H1 (cell line): ENCODE measurements at regions not wholly inside any gene's neighbourhood (a gene's known extent, or its start where the extent isn't known, plus 50 kb on each side); places are given as distances from the start of the nearest gene placed in this dataset.

Source experiments
- CTCF ChIA-PET: fragments of 300-600 bp; sonication (Branson Sonifier 250); formaldehyde crosslinking; loops from one replicate; lab custom pipeline; 2021; ENCODE audit not compliant: partially characterized antibody; lab: Charles Lee
- POLR2A ChIA-PET: fragments of 300-600 bp; sonication (Branson Sonifier 250); formaldehyde crosslinking; loops from one replicate; lab custom pipeline; 2021; ENCODE audit warnings: inconsistent platforms; ENCODE audit not compliant: partially characterized antibody; lab: Charles Lee
- DNase-seq, 2 experiments: peaks; one replicate each; pipeline versions ENCODE4 v3.0.0 to v3.0.0-alpha.2; 2010 to 2022; ENCODE audit warnings: low spot score in 2 of 2, low read depth in 1 of 2, mixed read lengths in 1 of 2
- FAIRE-seq: peaks from 2 replicates; lab custom pipeline; 2011; peaks lifted over from hg19 to GRCh38; lab: Jason Lieb, UNC
- H2AFZ ChIP-seq: 2 replicates; pipeline ENCODE4 v1.8.1; 2012; ENCODE audit warnings: low read length, inconsistent platforms
- H2AK5ac ChIP-seq: 2 replicates; pipeline ENCODE4 v1.6.1; 2013; ENCODE audit warnings: low read depth, low read length
- H2BK120ac ChIP-seq: replicated peaks from 2 replicates; pipeline ENCODE3; 2013; ENCODE audit warnings: low read depth, low read length, inconsistent platforms
- H2BK12ac ChIP-seq: 2 replicates; pipeline ENCODE4 v1.6.1; 2013; ENCODE audit warnings: low read depth, low read length
- H2BK15ac ChIP-seq: 2 replicates; pipeline ENCODE4 v1.6.1; 2013; ENCODE audit warnings: low read length
- H2BK20ac ChIP-seq: 2 replicates; pipeline ENCODE4 v1.6.1; 2013; ENCODE audit warnings: low read length
- H2BK5ac ChIP-seq: 2 replicates; pipeline ENCODE4 v1.6.1; 2013; ENCODE audit warnings: low read depth, low read length
- H3K14ac ChIP-seq: 2 replicates; pipeline ENCODE4 v1.6.1; 2013; ENCODE audit warnings: inconsistent platforms; ENCODE audit not compliant: insufficient read length
- H3K18ac ChIP-seq: 2 replicates; pipeline ENCODE4 v1.6.1; 2013; ENCODE audit warnings: low read length; ENCODE audit errors: extremely low read depth
- H3K23ac ChIP-seq: 2 replicates; pipeline ENCODE4 v1.6.1; 2013; ENCODE audit warnings: inconsistent platforms; ENCODE audit not compliant: insufficient read length
- H3K23me2 ChIP-seq: 2 replicates; pipeline ENCODE4 v1.6.1; 2013; ENCODE audit warnings: low read depth, low read length
- H3K27ac ChIP-seq: 2 replicates; pipeline ENCODE4 v1.6.1; 2011; ENCODE audit warnings: low read depth, low read length, inconsistent platforms
- H3K27me3 ChIP-seq, 4 experiments: replicated peaks in 1 of 4; 1 replicate in 1 of 4; 2 replicates in 3 of 4; pipeline versions ENCODE4 v1.6.1 to v1.8.1; 2011 to 2013; ENCODE audit warnings: low read length in 3 of 4, mild to moderate bottlenecking in 3 of 4, inconsistent platforms in 2 of 4, mixed read lengths in 2 of 4, moderate library complexity in 1 of 4; ENCODE audit not compliant: control insufficient read depth in 3 of 4, insufficient read depth in 3 of 4; ENCODE audit errors: extremely low read depth in 1 of 4
- H3K36me3 ChIP-seq, 4 experiments: 2 replicates each; pipeline versions ENCODE4 v1.6.1 to v1.8.1; 2011 to 2013; ENCODE audit warnings: mild to moderate bottlenecking in 4 of 4, low read length in 3 of 4, moderate library complexity in 2 of 4, control low read depth in 1 of 4, inconsistent platforms in 1 of 4; ENCODE audit not compliant: insufficient read depth in 4 of 4, control insufficient read depth in 2 of 4
- H3K4ac ChIP-seq: replicated peaks from 2 replicates; pipeline ENCODE3; 2013; ENCODE audit warnings: low read length, low read depth, mixed read lengths, inconsistent platforms; ENCODE audit not compliant: insufficient read length
- H3K4me1 ChIP-seq, 4 experiments: replicated peaks in 1 of 4; 1 replicate in 1 of 4; 2 replicates in 3 of 4; pipeline versions ENCODE4 v1.6.1 to v1.8.1; 2011 to 2013; ENCODE audit warnings: low read length in 3 of 4, inconsistent platforms in 2 of 4, mixed read lengths in 1 of 4; ENCODE audit not compliant: insufficient read depth in 4 of 4, control insufficient read depth in 3 of 4
- H3K4me2 ChIP-seq, 2 experiments: 2 replicates each; pipeline versions ENCODE4 v1.6.1 to v1.8.1; 2011 to 2013; ENCODE audit warnings: low read depth in 2 of 2, low read length in 2 of 2, control low read depth in 1 of 2, inconsistent platforms in 1 of 2, mild to moderate bottlenecking in 1 of 2; ENCODE audit not compliant: insufficient read depth in 1 of 2
- H3K4me3 ChIP-seq, 4 experiments: fragments of 200-600, 300-600 bp in 1 of 4; sonication (generic), shearing (Covaris generic), sonication (Bioruptor Twin) in 1 of 4; 2 replicates each; pipeline versions ENCODE4 v1.5.1 to v1.8.1; 2011 to 2016; ENCODE audit warnings: low read length in 4 of 4, low read depth in 3 of 4, control low read depth in 2 of 4, inconsistent platforms in 2 of 4, mild to moderate bottlenecking in 2 of 4, mixed read lengths in 1 of 4, moderate library complexity in 1 of 4; ENCODE audit not compliant: insufficient read depth in 2 of 4; ENCODE audit errors: extremely low read depth in 1 of 4
- H3K56ac ChIP-seq: replicated peaks from 2 replicates; pipeline ENCODE3; 2013; ENCODE audit warnings: low read depth, mild to moderate bottlenecking, mixed read lengths, low read length, inconsistent platforms; ENCODE audit not compliant: insufficient read length
- H3K79me1 ChIP-seq: 2 replicates; pipeline ENCODE4 v1.6.1; 2013; ENCODE audit warnings: low read depth, low read length, control low read depth
- H3K79me2 ChIP-seq, 2 experiments: 2 replicates each; pipeline versions ENCODE4 v1.6.1 to v1.8.1; 2012 to 2013; ENCODE audit warnings: low read length in 2 of 2, mild to moderate bottlenecking in 2 of 2, inconsistent platforms in 1 of 2; ENCODE audit not compliant: insufficient read depth in 2 of 2, control insufficient read depth in 1 of 2
- H3K9ac ChIP-seq, 4 experiments: replicated peaks in 1 of 4; 1 replicate in 1 of 4; 2 replicates in 3 of 4; pipeline versions ENCODE4 v1.6.1 to v1.8.1; 2011 to 2013; ENCODE audit warnings: low read depth in 3 of 4, low read length in 3 of 4, control low read depth in 2 of 4, mild to moderate bottlenecking in 2 of 4, moderate library complexity in 2 of 4, inconsistent platforms in 1 of 4; ENCODE audit errors: extremely low read depth in 1 of 4
- H3K9me3 ChIP-seq, 2 experiments: 2 replicates each; pipeline versions ENCODE4 v1.6.1 to v1.8.1; 2012 to 2013; ENCODE audit warnings: mild to moderate bottlenecking in 2 of 2, moderate library complexity in 2 of 2, control low read depth in 1 of 2, inconsistent platforms in 1 of 2, low read depth in 1 of 2, low read length in 1 of 2, mixed read lengths in 1 of 2; ENCODE audit not compliant: insufficient read depth in 2 of 2
- H4K20me1 ChIP-seq, 2 experiments: replicated peaks in 1 of 2; 2 replicates each; pipeline versions ENCODE3 to v1.8.1; 2011 to 2013; ENCODE audit warnings: inconsistent platforms in 2 of 2, low read length in 2 of 2, mild to moderate bottlenecking in 1 of 2; ENCODE audit not compliant: insufficient read depth in 2 of 2, control insufficient read depth in 1 of 2
- H4K5ac ChIP-seq: 2 replicates; pipeline ENCODE4 v1.6.1; 2013; ENCODE audit warnings: low read length, low read depth, mixed read lengths, inconsistent platforms; ENCODE audit not compliant: insufficient read length
- H4K8ac ChIP-seq: 2 replicates; pipeline ENCODE4 v1.8.0; 2013; ENCODE audit warnings: mild to moderate bottlenecking, moderate library complexity, low read length, inconsistent platforms; ENCODE audit not compliant: insufficient read depth; ENCODE audit errors: extremely low read depth
- H4K91ac ChIP-seq: replicated peaks from 2 replicates; pipeline ENCODE3; 2013; ENCODE audit warnings: low read length, mixed read lengths, inconsistent platforms; ENCODE audit not compliant: insufficient read length
- CHD2 ChIP-seq: IDR thresholded peaks from 2 replicates; pipeline ENCODE4 v1.6.1; 2012; ENCODE audit warnings: low read length, improper control_type of control experiment
- CTBP2 ChIP-seq: IDR thresholded peaks from 2 replicates; pipeline ENCODE4 v1.7.0; 2011; ENCODE audit warnings: borderline replicate concordance, mild to moderate bottlenecking, moderate library complexity, mixed read lengths, low read length; ENCODE audit not compliant: insufficient read depth, insufficient read length
- POU5F1 ChIP-seq: IDR thresholded peaks from 2 replicates; pipeline ENCODE4 v1.6.1; 2011; ENCODE audit warnings: low read depth, mild to moderate bottlenecking, low read length, moderate library complexity
- TCF12 ChIP-seq: IDR thresholded peaks from 2 replicates; pipeline ENCODE4 v1.6.1; 2011; ENCODE audit warnings: low read depth, mild to moderate bottlenecking, low read length
- WGBS, 2 experiments: shearing (Covaris generic) in 1 of 2; methylation state at CpG; one replicate each; pipeline versions ENCODE4 v1.1.6 to v1.1.7; 2013 to 2015; ENCODE audit warnings: low lambda C conversion rate in 2 of 2, mixed read lengths in 2 of 2, inconsistent platforms in 1 of 2, low coverage in 1 of 2, missing lambda C conversion rate in 1 of 2; ENCODE audit not compliant: insufficient replicate concordance in 2 of 2, insufficient coverage in 1 of 2, insufficient read length in 1 of 2; ENCODE audit errors: extremely low coverage in 1 of 2, missing lambda C conversion rate in 1 of 2; 5-methylcytosine and 5-hydroxymethylcytosine counted together
- TF ChIP-seq, protein P1 (sequence below): IDR thresholded peaks from 2 replicates; pipeline ENCODE4 v1.6.1; 2011; ENCODE audit warnings: low read length, improper control_type of control experiment

DNA sequence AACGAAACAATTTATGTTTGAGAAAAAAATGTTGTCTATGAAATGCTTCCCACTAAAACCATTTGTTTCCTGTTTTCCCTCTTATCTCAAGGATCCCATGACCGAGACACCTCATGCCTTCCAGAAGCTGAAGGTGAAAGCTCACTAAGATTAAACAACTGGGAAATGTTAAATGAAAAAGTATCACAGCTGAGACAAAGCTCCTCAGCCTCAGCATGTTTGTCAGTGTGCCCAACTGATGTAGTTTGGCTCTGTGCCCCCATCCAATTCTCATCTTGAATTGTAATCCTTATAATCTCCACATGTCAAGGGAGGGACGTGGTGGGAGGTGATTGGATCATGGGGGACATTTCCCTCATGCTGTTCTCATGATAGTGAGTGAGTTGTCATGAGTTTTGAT, 327.3 kb downstream of the HTR7 start:
- WGBS, 2 experiments = 80% methylated on average over 3 of the region's 3 CpGs; no CpG with 5 or more reads in 1 of the 2 experiments
- no peaks in the 10 kb centered on the region for H3K9me3 ChIP-seq
- no peaks in the 10 kb centered on the region for H3K27me3 ChIP-seq
- H3K79me1 ChIP-seq = no peaks in the 10 kb centered on the region
- H3K4me2 ChIP-seq = no peak overlapping the region
- H2BK5ac ChIP-seq = no peak overlapping the region
- no peak overlapping the region for H3K4me3 ChIP-seq
- no peak overlapping the region for H2BK120ac ChIP-seq
- H3K4me1 ChIP-seq = no peaks in the 10 kb centered on the region
- CTCF ChIA-PET = no interaction called here
- no peak overlapping the region for H4K5ac ChIP-seq
- no peak overlapping the region for H3K4ac ChIP-seq
- no peak overlapping the region for H3K27ac ChIP-seq
- H2BK15ac ChIP-seq = no peak overlapping the region
- H3K56ac ChIP-seq = no peak overlapping the region
- no peaks in the 10 kb centered on the region for H3K79me2 ChIP-seq
- no peak overlapping the region for H3K9ac ChIP-seq
- H3K36me3 ChIP-seq = no peaks in the 10 kb centered on the region
- no peak overlapping the region for H2AFZ ChIP-seq
- no peak overlapping the region for H4K8ac ChIP-seq
- H4K20me1 ChIP-seq = no peaks in the 10 kb centered on the region
- no peaks in the 10 kb centered on the region for H3K23me2 ChIP-seq
- FAIRE-seq = no peak
- H2BK12ac ChIP-seq = no peak overlapping the region
- H2BK20ac ChIP-seq = no peak overlapping the region
- no peak overlapping the region for H3K18ac ChIP-seq
- H3K23ac ChIP-seq = no peak overlapping the region
- no peak overlapping the region for H3K14ac ChIP-seq
- DNase-seq = no peak
- POLR2A ChIA-PET = no interaction called here
- H2AK5ac ChIP-seq = no peak overlapping the region
- no peak overlapping the region for H4K91ac ChIP-seq
- TF ChIP-seq CHD2 = no peak
- no peak for TF ChIP-seq TCF12
- TF ChIP-seq POU5F1 = no peak
- TF ChIP-seq CTBP2 = no peak
- TF ChIP-seq, protein P1, sequence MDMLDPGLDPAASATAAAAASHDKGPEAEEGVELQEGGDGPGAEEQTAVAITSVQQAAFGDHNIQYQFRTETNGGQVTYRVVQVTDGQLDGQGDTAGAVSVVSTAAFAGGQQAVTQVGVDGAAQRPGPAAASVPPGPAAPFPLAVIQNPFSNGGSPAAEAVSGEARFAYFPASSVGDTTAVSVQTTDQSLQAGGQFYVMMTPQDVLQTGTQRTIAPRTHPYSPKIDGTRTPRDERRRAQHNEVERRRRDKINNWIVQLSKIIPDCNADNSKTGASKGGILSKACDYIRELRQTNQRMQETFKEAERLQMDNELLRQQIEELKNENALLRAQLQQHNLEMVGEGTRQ = no peak
